RCC 7860 (cell line): ENCODE measurements at regions not wholly inside any gene's neighbourhood (a gene's known extent, or its start where the extent isn't known, plus 50 kb on each side); places are given as distances from the start of the nearest gene placed in this dataset.
"Not testable (repeated sequence)": the region's sequence is repeated elsewhere in the genome, so short reads cannot be mapped to it uniquely, and the experiment has no call there.

Experiments
- DNase-seq: peaks from one replicate; pipeline ENCODE4 v3.0.0-alpha.2; 2015; ENCODE audit warnings: low spot score
- FAIRE-seq: peaks from 2 replicates; lab custom pipeline; 2012; peaks lifted over from hg19 to GRCh38; lab: Jason Lieb, UNC

DNA sequence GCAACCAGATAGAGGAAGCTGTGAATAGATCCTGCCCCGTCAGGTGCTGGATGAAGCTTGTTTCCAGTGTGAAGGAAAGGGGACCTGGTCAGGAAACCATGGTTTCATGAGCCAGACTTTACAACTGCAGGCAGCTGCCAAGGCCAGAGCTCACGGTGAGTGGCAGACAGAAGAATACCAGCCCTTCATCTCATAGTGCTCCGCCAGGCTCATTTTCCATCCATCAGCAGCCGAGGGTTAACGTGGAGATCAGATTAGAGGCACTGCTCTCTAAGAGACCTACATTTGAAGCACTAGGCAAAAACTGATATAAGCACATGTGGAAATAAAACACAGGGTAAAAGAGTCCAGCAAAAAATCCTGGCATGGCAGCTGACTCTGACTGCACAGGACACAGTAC lies 172.4 kb downstream of the CD24 start:
- FAIRE-seq = no peak
- no peak for DNase-seq

- FAIRE-seq = no peak
- DNase-seq = no peak
These were observed 171.9 kb downstream of the QRSL1 start for GRCh38 chr6:106801256-106801655.

GRCh38 chr6:106800379-106800778 lies 171.0 kb downstream of the QRSL1 start:
- DNase-seq (no peak), FAIRE-seq (no peak)

DNA sequence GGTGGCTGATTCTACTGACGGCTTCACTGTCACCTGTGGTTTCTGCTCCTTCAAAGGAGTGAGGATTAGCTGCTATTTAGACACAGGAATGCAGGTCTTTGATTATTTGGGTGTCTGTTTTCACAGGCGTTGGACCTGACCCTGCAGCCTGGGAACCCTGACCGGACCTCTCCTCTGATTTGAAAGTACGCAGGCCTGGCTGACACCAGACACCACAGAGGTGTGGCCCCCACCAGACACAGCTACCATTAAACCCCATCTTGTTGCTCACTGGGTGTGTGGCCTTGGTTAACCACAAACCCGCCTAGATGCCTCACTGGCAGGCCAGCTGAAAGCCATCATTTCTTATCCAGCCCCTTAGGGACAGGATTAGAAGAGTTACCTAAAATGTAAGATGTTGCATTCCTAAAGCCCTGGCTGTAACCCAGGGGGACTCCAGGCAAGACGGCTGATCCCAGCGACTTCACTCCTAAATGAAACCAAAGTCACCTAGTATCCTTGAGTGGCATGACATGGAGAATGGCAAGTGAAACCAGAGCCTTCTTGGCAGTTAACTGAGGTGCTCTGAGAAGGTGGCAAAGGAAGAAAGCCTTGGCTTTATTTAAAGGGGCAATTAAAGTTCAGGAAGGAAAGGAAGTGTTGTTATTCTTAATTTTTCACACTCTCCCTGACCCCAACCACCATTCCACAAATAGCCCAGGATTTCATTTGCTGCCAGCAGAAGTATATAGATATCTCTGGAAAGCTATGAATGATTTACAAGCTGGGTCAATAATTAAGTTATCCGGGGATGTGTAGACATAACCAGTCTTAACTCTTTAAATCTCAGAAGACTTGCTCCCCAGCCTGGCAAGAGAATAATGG lies 169.9 kb downstream of the QRSL1 start:
- DNase-seq (peak; percentile 84), FAIRE-seq (peak; percentile 93)

DNA sequence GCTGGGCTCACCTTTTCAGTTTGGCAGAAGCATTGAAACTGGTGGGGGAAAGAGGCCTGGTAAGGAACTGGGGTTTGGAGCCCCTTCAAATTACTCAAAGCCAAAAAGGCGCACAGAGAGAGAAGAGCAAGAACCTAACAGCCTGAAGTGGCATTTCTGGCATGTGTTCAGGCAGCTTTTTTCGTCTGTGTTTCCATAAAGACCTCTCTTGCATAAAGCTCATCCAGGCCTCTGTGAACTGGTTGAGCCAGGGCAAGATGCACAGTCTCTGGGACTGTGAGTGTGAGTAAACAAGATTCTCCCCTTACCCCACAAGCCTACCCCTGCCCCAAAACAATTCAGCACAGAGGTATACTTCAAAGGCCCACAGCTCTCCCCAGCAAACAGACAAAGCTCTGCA lies 167.8 kb downstream of the QRSL1 start:
- DNase-seq (no peak), FAIRE-seq (no peak)

- no peak for FAIRE-seq
- no peak for DNase-seq
These were observed 167.4 kb downstream of the QRSL1 start for GRCh38 chr6:106796781-106797180.

DNA sequence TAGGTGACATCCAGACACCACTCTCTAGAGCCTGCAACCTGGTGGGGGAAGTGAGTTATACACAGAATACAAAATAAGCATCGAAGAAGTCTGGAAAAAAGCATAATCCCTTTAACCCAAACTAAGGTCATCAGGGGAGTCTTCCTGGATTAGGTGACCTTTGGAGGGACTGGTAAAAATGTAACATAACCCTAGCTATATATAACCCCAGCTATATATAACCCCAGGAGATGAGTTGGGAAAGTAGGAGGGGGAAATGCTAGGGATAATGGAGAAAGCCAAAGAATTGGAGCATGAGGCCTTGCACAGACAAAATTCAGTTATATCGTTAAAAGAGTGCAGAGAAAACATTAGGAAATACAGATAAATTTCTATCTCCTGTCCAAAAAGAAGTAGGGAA lies 164.8 kb downstream of the QRSL1 start:
- DNase-seq = no peak

DNA sequence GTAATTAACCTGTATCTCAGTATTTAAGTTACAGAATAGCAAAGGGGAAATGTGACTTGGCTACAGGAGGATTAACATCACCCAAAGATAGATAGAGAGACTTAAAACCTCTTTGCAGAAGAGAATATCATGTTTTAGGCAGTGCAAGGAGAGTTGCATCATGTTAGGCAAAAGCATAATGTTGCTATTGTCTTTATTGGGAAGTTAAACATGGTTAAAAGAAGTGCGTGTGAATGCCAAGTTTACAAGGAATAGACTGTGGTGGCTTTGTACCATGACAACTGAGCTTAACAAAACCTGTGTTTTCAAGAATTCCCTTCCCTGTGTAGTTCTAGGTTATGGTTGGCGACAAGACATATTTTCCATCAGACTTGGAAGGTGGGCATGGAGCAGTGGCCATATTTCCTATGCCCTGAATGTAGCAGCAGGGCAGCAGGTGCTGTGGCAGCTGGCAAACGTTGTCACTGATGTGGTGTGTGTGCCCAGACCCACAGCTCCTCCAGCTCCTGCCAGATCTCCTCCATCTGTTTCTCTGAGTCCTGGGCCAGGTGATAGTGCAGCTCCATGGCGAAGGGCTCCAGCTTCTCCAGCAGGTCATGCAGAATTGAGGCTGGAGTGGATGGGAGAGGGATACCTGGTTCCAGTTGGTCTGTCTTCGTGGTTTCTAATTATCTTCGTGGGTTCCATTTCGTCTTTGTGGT lies 163.3 kb downstream of the QRSL1 start:
- no peak for FAIRE-seq

More for the DNA sequence above, 164.8 kb downstream of the QRSL1 start:
- no peak for FAIRE-seq

DNA sequence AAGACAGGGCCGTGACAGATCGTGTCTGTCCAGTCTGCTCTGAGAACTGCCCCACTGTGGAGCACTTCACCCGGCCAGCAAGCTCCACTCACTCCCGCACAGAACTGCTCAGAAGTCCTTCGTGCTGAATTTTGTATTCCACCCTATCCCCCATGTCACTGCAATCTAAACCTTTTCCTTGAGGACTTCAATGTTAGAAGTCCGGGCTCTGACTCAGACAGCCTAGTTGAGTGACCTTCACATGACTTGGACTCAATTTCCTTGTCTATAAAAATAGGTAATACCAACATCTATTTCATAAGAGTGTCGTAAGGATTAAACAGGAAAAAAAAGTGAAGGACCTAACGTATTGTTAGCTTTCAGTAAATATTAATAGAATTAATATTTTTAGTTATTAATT lies 161.6 kb downstream of the QRSL1 start:
- no peak for DNase-seq

More for the DNA sequence above, 163.3 kb downstream of the QRSL1 start:
- no peak for DNase-seq

GRCh38 chr6:106790149-106790770 lies 160.9 kb downstream of the QRSL1 start:
- FAIRE-seq (no peak), DNase-seq (no peak)

More for the DNA sequence above, 161.6 kb downstream of the QRSL1 start:
- peak; percentile 16 for FAIRE-seq

GRCh38 chr6:106789428-106790148 lies 160.2 kb downstream of the QRSL1 start:
- DNase-seq (peak; percentile 32), FAIRE-seq (no peak)

GRCh38 chr6:106788761-106789160 lies 159.4 kb downstream of the QRSL1 start:
- DNase-seq (no peak), FAIRE-seq (no peak)

- FAIRE-seq (peak; percentile 96), DNase-seq (peak; percentile 71)
These were observed 158.2 kb downstream of the QRSL1 start for GRCh38 chr6:106787327-106788196.

- FAIRE-seq (no peak), DNase-seq (no peak)
These were observed 155.9 kb downstream of the QRSL1 start for GRCh38 chr6:106785298-106785697.

DNA sequence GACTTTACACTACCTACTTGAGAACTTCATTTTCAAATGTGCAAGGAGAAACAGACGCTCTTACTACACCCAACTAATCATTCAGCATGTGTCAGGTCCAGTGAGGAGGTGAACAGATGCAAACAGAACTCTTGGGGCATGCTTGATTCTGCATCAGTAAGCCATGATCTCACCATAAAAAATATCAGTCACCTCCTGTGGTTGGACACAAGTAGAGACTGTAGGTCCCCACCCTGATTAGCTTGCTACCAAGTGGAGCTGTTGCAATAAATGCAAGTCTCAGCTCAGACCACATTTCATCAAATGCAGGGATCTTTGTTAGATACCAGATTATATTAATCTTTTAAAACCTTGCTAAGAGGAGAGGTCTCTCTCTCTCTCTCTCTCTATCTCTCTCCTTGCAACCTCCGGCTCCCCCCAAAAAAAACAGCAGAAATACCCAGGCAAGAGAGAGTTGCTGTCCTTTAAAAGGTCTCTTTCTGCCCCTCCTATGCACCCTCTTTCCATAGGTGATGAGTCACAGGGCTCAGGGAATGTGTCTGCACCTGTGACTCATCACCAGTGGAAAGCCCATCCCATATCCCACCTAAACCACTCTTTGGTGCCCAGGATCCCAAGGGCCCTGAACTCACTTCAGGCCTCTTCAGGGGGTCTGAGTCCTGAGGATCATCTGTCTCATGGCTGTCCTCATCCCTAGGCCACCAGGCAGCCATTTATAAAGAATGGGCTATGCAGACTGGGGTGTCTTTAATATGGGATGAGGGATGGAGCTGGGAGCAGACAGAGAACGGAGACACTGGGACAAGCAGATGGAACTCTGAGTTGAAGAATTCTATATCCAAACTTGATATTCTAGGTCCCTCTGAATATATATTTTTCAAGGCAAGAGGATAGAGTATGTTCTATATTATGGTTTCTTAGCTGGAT lies 154.5 kb downstream of the QRSL1 start:
- DNase-seq = peak; percentile 77
- FAIRE-seq = peak; percentile 86

DNA sequence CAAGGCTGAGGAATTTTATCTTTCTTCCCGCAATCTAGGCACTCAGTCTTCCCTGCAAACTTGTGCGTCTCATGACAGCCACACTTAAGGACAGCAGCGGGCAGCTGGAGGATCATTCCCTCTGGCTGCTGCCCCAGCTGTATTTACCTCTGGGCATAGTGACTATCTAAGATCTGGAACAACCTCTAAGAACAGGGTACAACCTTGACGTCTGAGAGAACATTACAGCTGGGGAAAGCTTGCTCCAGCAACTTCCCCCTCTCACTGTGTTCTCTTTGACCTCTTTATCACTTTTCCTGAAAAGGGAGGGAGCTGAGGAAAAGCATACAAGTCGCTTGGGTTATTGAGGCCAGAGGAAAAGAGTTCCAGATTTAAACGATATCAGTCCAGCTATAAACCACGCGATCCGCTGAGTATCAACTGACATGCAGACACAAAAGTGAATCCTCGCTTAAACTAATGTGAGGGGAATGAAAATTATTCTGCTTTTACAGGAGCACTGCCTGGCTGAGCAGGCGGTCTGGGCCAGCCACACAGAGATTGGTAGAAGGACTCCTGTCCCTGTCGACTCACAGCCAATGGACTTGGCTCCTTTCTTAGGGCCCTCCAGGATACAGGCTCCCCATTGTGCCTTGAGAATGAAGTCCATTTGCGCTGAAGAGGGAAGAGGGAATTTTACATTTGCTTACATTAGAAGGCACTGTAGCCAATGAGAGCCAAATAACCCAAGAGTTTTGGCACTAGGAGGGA lies 153.3 kb downstream of the QRSL1 start:
- DNase-seq (no peak), FAIRE-seq (no peak)

GRCh38 chr6:106779552-106779951 lies 150.2 kb downstream of the QRSL1 start:
- not testable (repeated sequence) for DNase-seq, FAIRE-seq

DNA sequence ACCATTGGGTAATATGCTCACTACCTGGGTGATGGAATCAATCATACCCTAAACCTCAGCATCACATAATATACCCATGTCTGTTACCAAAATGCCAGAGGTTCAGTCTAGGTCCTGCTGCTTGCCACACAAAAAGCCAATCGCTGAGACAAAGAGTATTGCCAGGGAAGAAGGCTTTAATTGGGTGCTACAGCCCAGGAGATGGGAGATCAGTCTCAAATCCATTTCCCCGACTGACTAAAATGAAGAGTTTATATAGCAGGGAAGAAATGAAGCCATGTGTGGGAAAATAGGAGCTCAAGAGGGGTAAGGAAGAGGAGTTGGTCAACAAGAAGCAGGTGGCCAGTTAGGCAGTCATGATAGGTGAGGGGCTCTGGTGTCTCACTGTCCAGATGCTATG lies 149.6 kb downstream of the QRSL1 start:
- FAIRE-seq = no peak

More for the DNA sequence above, 149.6 kb downstream of the QRSL1 start:
- no peak for DNase-seq
